ENCODE measurements at regions not wholly inside any gene's neighbourhood (a gene's known extent, or its start where the extent isn't known, plus 50 kb on each side); places are given as distances from the start of the nearest gene placed in this dataset.

DNA sequence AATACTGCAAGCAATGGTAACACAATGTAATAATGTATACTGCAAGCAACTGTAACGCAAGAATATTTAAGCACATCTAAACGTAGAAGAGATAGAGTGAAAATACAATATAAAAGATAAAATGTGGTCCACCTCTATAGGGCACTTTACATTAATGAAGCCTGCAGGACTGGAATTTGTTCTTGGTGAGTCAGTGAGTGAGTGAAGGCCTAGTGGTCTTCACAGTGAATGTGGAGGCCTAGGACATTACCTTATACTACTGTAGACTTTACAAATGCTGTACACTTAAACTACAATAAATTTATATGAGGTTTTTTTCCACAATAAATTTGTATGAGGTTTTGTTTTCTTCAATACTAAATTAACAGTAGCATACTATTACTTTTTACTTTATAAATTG is 287.4 kb upstream of the SNX7 start:
- no peak for DNase-seq

- no peak for DNase-seq
Measured at GRCh38 chr1:98373056-98373455, 288.5 kb upstream of the SNX7 start.

- no peak for DNase-seq
Measured at GRCh38 chr1:98371764-98372163, 289.8 kb upstream of the SNX7 start.

- DNase-seq, result no peak
Measured at GRCh38 chr1:98369463-98369862, 292.1 kb upstream of the SNX7 start.

DNA sequence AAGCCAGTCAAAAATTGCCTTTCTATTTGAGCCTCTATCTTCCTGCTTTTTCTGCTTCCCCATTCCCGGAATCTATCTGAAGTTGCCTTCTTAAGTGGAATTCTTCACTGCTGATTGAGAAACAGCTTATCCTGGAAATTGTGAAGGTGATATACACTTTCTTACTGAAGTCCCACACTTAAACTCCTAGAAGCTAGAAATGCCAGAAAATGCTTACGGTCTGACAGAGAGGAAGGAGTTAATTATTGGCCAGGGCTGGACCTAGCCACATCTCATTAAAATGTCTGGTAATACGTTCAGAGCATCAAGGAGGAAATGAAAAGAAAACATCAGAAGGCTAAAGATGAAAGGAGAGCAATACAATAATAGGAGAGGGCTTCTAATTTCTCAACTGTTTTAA is 292.5 kb upstream of the SNX7 start:
- DNase-seq, result no peak

DNA sequence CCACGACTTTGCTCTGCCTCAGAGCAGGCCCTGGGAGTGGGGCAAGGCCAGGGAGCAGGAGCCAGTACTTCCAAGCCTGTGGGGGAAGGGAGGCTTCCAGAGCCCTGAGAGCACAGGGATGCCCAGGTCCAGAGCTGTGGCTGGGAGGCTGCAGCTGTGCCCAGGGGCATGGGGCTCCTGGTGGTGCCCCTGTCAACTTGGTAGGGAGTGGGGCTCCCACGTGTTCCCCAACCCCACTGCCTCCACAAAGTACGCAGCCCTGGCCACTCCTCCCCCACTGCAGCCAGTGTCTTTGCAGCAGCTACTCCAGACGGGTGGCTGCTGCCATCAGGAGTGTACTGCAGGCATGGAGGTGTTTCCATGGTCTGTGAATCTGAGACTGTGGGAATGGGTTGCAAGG is 294.1 kb upstream of the SNX7 start:
- no peak for DNase-seq

- DNase-seq, result no peak
Measured at GRCh38 chr1:98366343-98366742, 295.2 kb upstream of the SNX7 start.

DNA sequence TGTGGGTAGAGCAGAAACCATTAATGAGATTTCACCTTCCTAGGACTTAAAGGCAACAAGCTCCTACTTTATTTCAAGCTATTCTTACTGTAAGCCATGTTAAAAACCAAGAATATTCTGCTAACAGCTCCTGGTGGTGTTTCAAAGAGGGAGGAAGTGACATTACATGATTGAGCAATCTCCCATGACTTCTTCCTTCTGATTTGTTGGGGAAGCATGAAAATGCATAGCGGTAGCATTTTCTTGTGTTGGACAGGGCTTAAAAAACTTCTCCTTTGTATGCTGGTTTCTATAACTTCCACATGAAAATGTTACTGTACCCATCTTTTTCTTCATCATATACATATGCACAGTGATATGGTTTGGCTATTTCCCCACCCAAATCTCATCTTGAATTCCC is 297.0 kb upstream of the SNX7 start:
- DNase-seq, result no peak

- DNase-seq, result no peak
Measured at GRCh38 chr1:98360864-98361263, 300.7 kb upstream of the SNX7 start.

DNA sequence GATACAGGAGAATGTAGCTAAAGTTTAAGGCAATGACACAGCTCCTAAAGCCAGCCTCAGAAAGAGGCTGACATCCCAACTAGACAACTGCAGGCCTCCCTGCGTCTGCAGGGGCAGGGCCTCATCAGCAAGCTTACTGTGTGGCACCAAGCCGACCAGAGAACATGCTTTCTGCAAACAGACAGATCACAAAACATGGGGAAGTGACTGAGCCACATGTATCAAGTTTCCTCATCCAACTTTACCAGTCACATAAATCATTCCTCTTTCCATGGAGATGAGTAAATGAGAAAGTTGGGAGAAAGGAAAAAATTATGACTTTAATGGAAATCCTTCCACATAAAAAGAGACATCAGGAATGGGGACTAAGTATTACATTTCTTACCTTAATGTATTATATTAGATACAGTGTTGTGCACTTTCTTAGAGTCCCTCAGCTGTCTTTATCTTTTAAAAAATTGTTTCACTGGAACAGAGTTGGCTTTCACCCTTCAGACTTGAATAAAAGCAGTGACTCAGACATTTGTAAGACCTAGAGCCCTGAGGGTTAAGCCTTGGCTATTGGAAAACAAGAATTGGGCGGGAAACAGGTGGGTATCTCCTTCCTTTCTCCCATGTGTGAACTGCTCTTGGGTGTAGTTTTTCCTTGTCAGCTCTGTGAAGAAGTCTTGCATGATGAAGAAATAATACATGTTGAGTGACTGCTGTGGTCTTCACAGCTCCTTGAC is 305.7 kb upstream of the SNX7 start:
- DNase-seq, result no peak

DNA sequence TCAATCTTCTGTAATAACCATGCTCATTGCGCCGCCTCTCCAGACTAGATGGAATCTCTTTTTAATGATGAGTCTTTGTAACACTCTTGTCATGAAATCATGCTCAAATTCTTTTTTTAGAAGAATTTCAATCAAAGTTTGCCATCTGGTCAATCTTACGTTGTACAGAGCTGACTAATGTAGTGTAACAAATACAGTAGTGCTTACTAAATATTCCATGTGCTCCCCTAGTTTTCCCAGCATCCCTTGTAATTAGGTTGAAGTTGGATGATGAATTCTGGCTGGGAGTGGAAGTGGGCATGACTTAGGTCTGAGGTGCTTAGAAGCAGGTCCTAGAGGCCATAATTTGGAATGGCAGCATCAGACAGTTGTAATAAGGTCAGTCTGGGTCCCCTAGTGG is 309.1 kb upstream of the SNX7 start:
- no peak for DNase-seq

GRCh38 chr1:98351561-98351960 is 310.0 kb upstream of the SNX7 start:
- DNase-seq, result no peak

- DNase-seq, result no peak
Measured at GRCh38 chr1:98345417-98345816, 316.1 kb upstream of the SNX7 start.

DNA sequence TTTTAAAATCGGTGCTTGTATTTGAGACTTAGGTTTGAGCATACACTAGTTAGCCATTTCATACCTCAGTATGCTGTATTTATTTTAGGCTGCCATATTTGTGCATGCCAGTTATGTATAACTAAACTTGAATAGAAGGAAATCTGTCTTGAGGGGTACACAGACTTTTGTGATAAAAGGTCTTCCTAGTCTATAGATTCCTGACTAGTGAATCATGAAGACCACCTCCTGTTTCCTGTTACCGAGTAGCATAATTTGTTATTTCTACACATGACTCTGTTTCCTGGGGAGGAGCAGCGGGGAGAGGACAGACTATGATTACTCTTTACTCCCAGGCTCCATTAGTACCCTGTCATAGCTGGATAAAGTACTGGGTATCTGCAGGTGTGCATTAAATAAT is 316.8 kb upstream of the SNX7 start:
- DNase-seq, result no peak

GRCh38 chr1:98342566-98342965 is 319.0 kb upstream of the SNX7 start:
- no peak for DNase-seq

DNA sequence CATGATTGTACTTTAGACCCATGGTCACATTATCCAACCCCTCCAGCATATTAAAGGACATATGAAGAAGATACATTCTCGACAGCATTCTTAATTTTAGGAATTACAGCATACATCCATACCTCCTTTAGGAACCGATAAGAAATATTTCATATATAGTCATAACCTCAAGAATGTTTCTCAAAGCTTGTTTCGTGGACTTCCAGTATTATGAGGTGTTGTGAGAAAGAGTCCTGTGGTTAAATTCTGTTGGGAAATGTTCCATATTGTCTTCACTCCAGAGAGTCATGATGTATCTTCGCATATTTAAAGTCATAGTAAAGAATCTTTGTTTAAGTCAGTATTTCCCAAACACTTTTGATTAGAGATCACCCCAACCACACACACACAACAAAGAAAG is 321.0 kb upstream of the SNX7 start:
- no peak for DNase-seq

DNA sequence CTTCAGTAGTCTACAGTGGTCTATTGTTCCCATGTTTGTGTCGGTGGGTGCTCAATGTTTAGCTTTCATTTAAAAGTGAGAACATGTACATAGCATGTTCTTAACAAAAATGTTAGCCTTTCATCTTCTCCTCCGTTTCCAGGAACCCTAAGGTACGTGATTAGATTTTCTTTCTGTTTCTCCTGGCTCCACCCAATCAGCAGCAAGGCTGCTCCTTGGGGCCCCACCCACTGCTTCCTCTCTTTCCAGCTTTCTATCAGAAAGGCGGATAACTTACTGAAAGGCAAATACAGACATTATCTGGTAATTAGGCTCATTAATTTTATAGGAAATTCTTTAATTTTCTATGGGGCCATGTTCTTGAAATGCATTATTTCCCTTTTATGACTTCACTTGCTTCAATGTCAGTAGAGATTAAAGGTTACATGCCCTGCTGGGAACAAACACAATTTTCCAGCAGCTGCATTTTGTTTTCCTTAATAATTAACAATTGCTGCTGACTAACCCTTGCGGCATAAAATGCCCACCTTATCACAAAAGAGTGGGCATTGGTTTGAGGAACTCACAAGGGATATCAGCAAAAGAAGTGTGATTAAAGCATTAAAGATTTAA is 324.9 kb upstream of the SNX7 start:
- no peak for DNase-seq

DNA sequence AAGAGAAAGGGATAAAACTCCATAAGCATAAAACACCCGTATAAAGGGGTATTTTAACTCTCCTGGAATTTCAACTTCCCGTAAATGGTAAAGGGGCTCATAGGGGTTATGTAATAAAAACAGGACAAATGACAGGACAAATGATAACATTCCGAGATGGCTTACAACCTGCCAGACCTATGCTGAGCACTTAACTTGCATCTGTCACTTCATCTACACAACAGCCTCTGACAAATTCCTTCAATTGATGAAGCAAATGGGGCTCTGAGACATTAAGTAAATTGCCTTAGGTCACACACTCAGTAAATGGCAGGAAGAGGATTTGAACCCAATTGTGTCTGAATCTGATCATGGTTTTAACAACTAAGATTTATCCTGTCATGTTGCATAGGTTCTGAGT is 327.6 kb upstream of the SNX7 start:
- DNase-seq, result no peak

GRCh38 chr1:98333406-98333805 is 328.1 kb upstream of the SNX7 start:
- DNase-seq, result no peak

DNA sequence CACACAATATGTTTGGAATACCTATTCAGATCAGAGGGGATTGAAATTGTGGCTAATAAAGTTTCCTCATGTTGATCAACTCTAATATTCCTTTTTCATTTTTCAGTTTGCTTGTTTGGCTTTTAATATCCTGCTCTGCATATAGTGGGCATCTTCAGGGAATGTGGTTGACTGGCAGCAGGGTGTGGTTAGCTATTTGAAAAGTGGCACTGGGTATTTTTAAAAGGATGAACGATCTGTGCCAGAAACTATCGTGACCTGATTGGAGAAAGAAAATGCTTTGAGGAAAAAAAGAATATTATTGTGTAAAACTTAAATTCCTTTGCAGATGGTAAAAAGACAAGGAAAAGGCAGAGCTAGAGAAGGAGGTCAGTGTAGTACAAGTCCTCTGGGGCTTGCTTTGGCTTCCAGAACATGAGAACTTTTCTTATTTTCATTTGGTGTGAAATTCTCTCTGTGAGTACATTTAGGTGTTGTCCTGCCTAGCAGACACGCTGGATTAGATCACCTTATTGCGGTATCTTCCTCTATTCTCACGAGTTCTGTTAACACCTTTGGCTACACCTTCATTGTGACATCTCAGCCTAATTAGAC is 329.7 kb upstream of the SNX7 start:
- no peak for DNase-seq

DNA sequence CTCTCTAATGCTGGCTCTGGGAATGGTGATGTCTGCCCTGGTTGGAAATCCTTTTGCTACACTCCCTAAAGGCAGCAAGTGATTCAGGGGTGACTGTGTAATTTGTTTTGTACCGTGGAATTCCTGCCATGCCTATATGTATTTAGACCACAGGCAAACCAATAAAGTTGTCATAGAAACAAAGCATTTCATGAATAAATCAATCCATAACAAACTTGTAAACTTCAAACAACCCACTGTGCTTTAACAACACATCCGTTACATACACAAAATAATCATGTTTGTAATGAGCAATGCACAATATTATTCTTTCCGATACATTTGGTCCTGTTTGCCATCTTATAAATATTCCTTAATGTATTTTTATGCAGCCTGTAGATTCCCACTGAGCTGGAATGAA is 330.3 kb upstream of the SNX7 start:
- DNase-seq, result no peak

GRCh38 chr1:98330224-98330623 is 331.3 kb upstream of the SNX7 start:
- DNase-seq, result no peak

GRCh38 chr1:98328855-98329254 is 332.7 kb upstream of the SNX7 start:
- DNase-seq, result no peak

DNA sequence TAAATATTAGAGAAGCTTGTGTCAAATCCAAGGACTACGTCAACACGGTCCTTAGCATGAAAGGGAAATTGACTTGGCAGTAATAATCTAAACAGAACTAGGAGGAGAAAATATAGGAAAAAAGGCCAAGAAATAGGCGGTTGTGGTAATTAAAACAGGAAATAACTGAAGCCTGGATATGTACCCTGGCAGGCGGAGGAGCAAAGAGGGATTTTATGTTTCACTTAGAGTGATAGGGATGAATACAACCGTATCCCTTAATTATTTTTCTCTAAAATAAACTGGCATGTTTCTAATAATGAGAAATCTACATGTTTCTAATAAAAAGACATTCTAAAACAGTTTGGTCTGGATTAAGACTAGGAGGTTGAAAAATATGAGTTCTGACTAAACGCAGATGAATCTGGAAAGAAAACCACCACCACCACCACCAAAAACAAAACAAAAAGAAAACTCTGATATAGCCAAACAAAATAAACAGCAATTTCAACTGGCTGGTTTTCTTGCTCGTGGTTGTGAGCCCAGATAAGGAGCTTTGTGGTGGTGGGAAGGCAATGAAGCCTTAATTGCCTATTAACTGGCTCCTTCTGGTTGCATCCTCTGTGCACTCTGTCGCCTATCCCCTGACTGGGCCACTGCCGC is 334.2 kb upstream of the SNX7 start:
- DNase-seq, result no peak

All from T-helper 2 cell (primary cell).